Sigmoid colon (tissue), 6 donors: ENCODE measurements at regions not wholly inside any gene's neighbourhood (a gene's known extent, or its start where the extent isn't known, plus 50 kb on each side); places are given as distances from the start of the nearest gene placed in this dataset.

Experiments used
- DNase-seq: peaks from one replicate; pipeline ENCODE4 v3.0.0-alpha.2; 2019
- H3K27ac ChIP-seq, 4 donors: fragments of 200-600 bp; sonication (generic); one replicate each; pipeline ENCODE4 v1.5.1; 2016 to 2019; ENCODE audit warnings: mild to moderate bottlenecking in 1 of 4
- H3K27me3 ChIP-seq, 3 donors: fragments of 200-600 bp; sonication (generic); one replicate each; pipeline ENCODE4 v1.5.1; 2019; ENCODE audit warnings: mild to moderate bottlenecking in 1 of 3
- H3K36me3 ChIP-seq, 4 donors: fragments of 200-600 bp; sonication (generic); one replicate each; pipeline ENCODE4 v1.5.1; 2016 to 2019
- H3K4me1 ChIP-seq, 4 donors: fragments of 200-600 bp; sonication (generic); one replicate each; pipeline ENCODE4 v1.5.1; 2017 to 2019
- H3K4me3 ChIP-seq, 4 donors: fragments of 200-600 bp; sonication (generic); one replicate each; pipeline ENCODE4 v1.5.1; 2017 to 2019; ENCODE audit warnings: mild to moderate bottlenecking in 2 of 4, moderate library complexity in 1 of 4
- H3K9me3 ChIP-seq, 4 donors: fragments of 200-600 bp in 3 of 4; sonication (generic) in 3 of 4; one replicate each; pipeline versions ENCODE4 v1.5.1 to v1.6.1; 2013 to 2019
- CTCF ChIP-seq, 4 experiments: fragments of 450-650 bp in 3 of 4; fragments of 200-600 bp in 1 of 4; IDR thresholded peaks; one replicate each; pipeline ENCODE4 v1.5.1; 2016 to 2019; ENCODE audit warnings: antibody characterized with exemption in 4 of 4, mild to moderate bottlenecking in 3 of 4, moderate library complexity in 2 of 4
- EP300 ChIP-seq, 4 donors: sonication (generic); formaldehyde crosslinking; IDR thresholded peaks; one replicate each; pipeline ENCODE4 v1.6.1; 2017; ENCODE audit warnings: antibody characterized with exemption in 4 of 4
- POLR2A ChIP-seq, 2 donors: fragments of 450-650 bp; IDR thresholded peaks; one replicate each; pipeline ENCODE4 v1.6.1; 2016; ENCODE audit warnings: antibody characterized with exemption in 2 of 2, mild to moderate bottlenecking in 2 of 2, moderate library complexity in 2 of 2
- POLR2AphosphoS5 ChIP-seq, 4 donors: sonication (generic); formaldehyde crosslinking; IDR thresholded peaks; one replicate each; pipeline ENCODE4 v1.6.1; 2017; ENCODE audit warnings: antibody characterized with exemption in 4 of 4
- WGBS, 2 donors: extraction: QIAGEN DNeasy Blood & Tissue Kit; methylation state at CpG; one replicate each; pipeline ENCODE4 v1.1.7; 2013; 5-methylcytosine and 5-hydroxymethylcytosine counted together
- intact Hi-C: fragments of 100-400 bp; cut with DNase I; formaldehyde crosslinking; loops from one replicate; pipeline ENCODE4 v1.15.1; 2023
- donor health status: healthy with polysubstance abuse.
- donor health status: healthy.

- Histone ChIP-seq H3K27me3 (no peaks in the 10 kb centered on the region), H3K4me1 (peaks cover 0 to 8% (median 6%) of the 10 kb centered on the region in 4 donors), H3K36me3 (no peaks in the 10 kb centered on the region), H3K4me3 (no peak overlapping the region), H3K27ac (no peak overlapping the region), H3K9me3 (no peaks in the 10 kb centered on the region)
- WGBS, 2 donors: 91 to 92% methylated on average over 10 of the region's 10 CpGs
- TF ChIP-seq POLR2AphosphoS5 (IDR thresholded peaks at IDR 0.05): no peak
- TF ChIP-seq EP300 (IDR thresholded peaks at IDR 0.05): no peak
- TF ChIP-seq POLR2A (IDR thresholded peaks at IDR 0.05): no peak
- TF ChIP-seq CTCF (IDR thresholded peaks at IDR 0.05): no peak
- intact Hi-C loops: no loop called here
- no peak for DNase-seq
These were observed 195.7 kb downstream of the KLF12 start for GRCh38 chr13:73938372-73939070.

GRCh38 chr13:73937441-73937840 lies 196.8 kb downstream of the KLF12 start:
- intact Hi-C loops: no loop called here
- H3K27me3 ChIP-seq: no peaks in the 10 kb centered on the region
- no peaks in the 10 kb centered on the region for H3K36me3 ChIP-seq
- no peak for DNase-seq
- H3K27ac ChIP-seq: no peak overlapping the region
- no peaks in the 10 kb centered on the region for H3K4me1 ChIP-seq
- WGBS, 2 donors: 94 to 100% methylated on average over 1 of the region's 1 CpG
- no peaks in the 10 kb centered on the region for H3K9me3 ChIP-seq
- no peak overlapping the region for H3K4me3 ChIP-seq
- TF ChIP-seq EP300 (IDR thresholded peaks at IDR 0.05): no peak
- no peak for TF ChIP-seq CTCF (IDR thresholded peaks at IDR 0.05)
- TF ChIP-seq POLR2AphosphoS5 (IDR thresholded peaks at IDR 0.05): no peak
- no peak for TF ChIP-seq POLR2A (IDR thresholded peaks at IDR 0.05)

- Histone ChIP-seq H3K27me3 (no peaks in the 10 kb centered on the region), H3K4me3 (no peak overlapping the region), H3K4me1 (no peaks in the 10 kb centered on the region), H3K27ac (no peak overlapping the region), H3K36me3 (no peaks in the 10 kb centered on the region), H3K9me3 (no peaks in the 10 kb centered on the region)
- DNase-seq: no peak
- TF ChIP-seq CTCF (IDR thresholded peaks at IDR 0.05) (no peak), POLR2AphosphoS5 (IDR thresholded peaks at IDR 0.05) (no peak), POLR2A (IDR thresholded peaks at IDR 0.05) (no peak), EP300 (IDR thresholded peaks at IDR 0.05) (no peak)
- intact Hi-C loops: no loop called here
- 93 to 97% methylated on average over 3 of the region's 3 CpGs for WGBS, 2 donors
These were observed 198.2 kb downstream of the KLF12 start for GRCh38 chr13:73935991-73936390.

GRCh38 chr13:73934771-73935170 lies 199.4 kb downstream of the KLF12 start:
- no peaks in the 10 kb centered on the region for H3K9me3 ChIP-seq
- H3K36me3 ChIP-seq: no peaks in the 10 kb centered on the region
- WGBS, 2 donors: 95 to 97% methylated on average over 3 of the region's 3 CpGs
- no peak for TF ChIP-seq CTCF (IDR thresholded peaks at IDR 0.05)
- no peak for TF ChIP-seq POLR2AphosphoS5 (IDR thresholded peaks at IDR 0.05)
- no peak for TF ChIP-seq POLR2A (IDR thresholded peaks at IDR 0.05)
- TF ChIP-seq EP300 (IDR thresholded peaks at IDR 0.05): no peak
- H3K4me3 ChIP-seq: no peak overlapping the region
- intact Hi-C loops: no loop called here
- H3K27ac ChIP-seq: no peak overlapping the region
- H3K4me1 ChIP-seq: no peaks in the 10 kb centered on the region
- H3K27me3 ChIP-seq: no peaks in the 10 kb centered on the region
- no peak for DNase-seq

- Histone ChIP-seq H3K36me3 (no peaks in the 10 kb centered on the region), H3K4me1 (no peaks in the 10 kb centered on the region), H3K4me3 (no peak overlapping the region), H3K27ac (no peak overlapping the region), H3K9me3 (no peaks in the 10 kb centered on the region), H3K27me3 (no peaks in the 10 kb centered on the region)
- no peak for DNase-seq
- TF ChIP-seq POLR2AphosphoS5 (IDR thresholded peaks at IDR 0.05) (no peak), EP300 (IDR thresholded peaks at IDR 0.05) (no peak), POLR2A (IDR thresholded peaks at IDR 0.05) (no peak), CTCF (IDR thresholded peaks at IDR 0.05) (no peak)
- intact Hi-C loops: no loop called here
- WGBS, 2 donors: 46 to 60% methylated on average over 4 of the region's 4 CpGs
These were observed 200.0 kb downstream of the KLF12 start for GRCh38 chr13:73934215-73934641.
